HepG2 (cell line): ENCODE measurements at regions not wholly inside any gene's neighbourhood (a gene's known extent, or its start where the extent isn't known, plus 50 kb on each side); places are given as distances from the start of the nearest gene placed in this dataset.
A peak's percentile ranks its signal among the peaks of the same experiment; 100 is the strongest.

Source experiments
- ATF7-NPFF ChIP-seq: sonication (generic); formaldehyde crosslinking; IDR thresholded peaks from 2 replicates; pipeline ENCODE4 v1.8.1; 2023; ENCODE audit warnings: mild to moderate bottlenecking, low read depth, missing genetic modification reagents, moderate library complexity
- BCL6 ChIP-seq: IDR thresholded peaks from 2 replicates; pipeline ENCODE4 v1.6.1; 2016; ENCODE audit warnings: missing genetic modification reagents, missing compliant biosample characterization
- CHCHD3 ChIP-seq: sonication (generic); formaldehyde crosslinking; IDR thresholded peaks from 2 replicates; pipeline ENCODE4 v1.8.0; 2022; ENCODE audit warnings: mild to moderate bottlenecking, missing genetic modification reagents, moderate library complexity
- CREB1 ChIP-seq, 2 experiments: fragments of 450-650 bp in 1 of 2; IDR thresholded peaks; 2 replicates each; pipeline ENCODE4 v1.6.1; 2016 to 2017; ENCODE audit warnings: control low read depth in 1 of 2, mild to moderate bottlenecking in 1 of 2, missing compliant biosample characterization in 1 of 2, missing genetic modification characterization in 1 of 2
- DNMT1 ChIP-seq: sonication (generic); formaldehyde crosslinking; IDR thresholded peaks from 2 replicates; pipeline ENCODE4 v1.5.1; 2020; ENCODE audit warnings: mild to moderate bottlenecking, missing genetic modification reagents
- ISX ChIP-seq: sonication (generic); formaldehyde crosslinking; conservative IDR thresholded peaks from 2 replicates; pipeline ENCODE4 v1.5.0; 2020; ENCODE audit warnings: missing genetic modification reagents
- KDM6A ChIP-seq: IDR thresholded peaks from 2 replicates; pipeline ENCODE4 v1.6.1; 2016; ENCODE audit warnings: low read depth
- MEIS2 ChIP-seq: sonication (generic); formaldehyde crosslinking; IDR thresholded peaks from 2 replicates; pipeline ENCODE4 v1.9.0; 2021; ENCODE audit warnings: mild to moderate bottlenecking, missing genetic modification reagents
- MYNN ChIP-seq: sonication (generic); formaldehyde crosslinking; IDR thresholded peaks from 2 replicates; pipeline ENCODE4 v1.4.0; 2020; ENCODE audit warnings: mild to moderate bottlenecking, low read depth, missing genetic modification reagents
- RARA ChIP-seq: IDR thresholded peaks from 2 replicates; pipeline ENCODE4 v1.6.1; 2016; ENCODE audit warnings: missing genetic modification reagents, missing compliant biosample characterization
- REL ChIP-seq: sonication (generic); formaldehyde crosslinking; conservative IDR thresholded peaks from 2 replicates; pipeline ENCODE4 v1.8.0; 2022; ENCODE audit warnings: mild to moderate bottlenecking, missing genetic modification reagents, moderate library complexity
- SRSF1 ChIP-seq: fragments of 200-400 bp; formaldehyde crosslinking; optimal IDR thresholded peaks from 2 replicates; pipeline ENCODE3; 2017; ENCODE audit warnings: mild to moderate bottlenecking, low read depth, low read length, moderate library complexity
- THAP11 ChIP-seq: IDR thresholded peaks from 2 replicates; pipeline ENCODE4 v1.6.1; 2016; ENCODE audit warnings: missing biosample characterization, missing genetic modification reagents
- ZFP41 ChIP-seq: sonication (generic); formaldehyde crosslinking; IDR thresholded peaks from 2 replicates; pipeline ENCODE4 v1.4.0; 2020; ENCODE audit warnings: mild to moderate bottlenecking, missing genetic modification reagents, borderline replicate concordance
- ZFY ChIP-seq: sonication (generic); formaldehyde crosslinking; IDR thresholded peaks from 2 replicates; pipeline ENCODE4 v1.4.0; 2020; ENCODE audit warnings: missing genetic modification reagents
- ZNF136 ChIP-seq: sonication (generic); formaldehyde crosslinking; IDR thresholded peaks from 2 replicates; pipeline ENCODE4 v1.8.1; 2022; ENCODE audit warnings: low read depth, mild to moderate bottlenecking, moderate library complexity, missing genetic modification reagents
- ZNF205 ChIP-seq: IDR thresholded peaks from 2 replicates; pipeline ENCODE4 v1.6.1; 2018; ENCODE audit warnings: missing biosample characterization, missing genetic modification reagents
- ZNF431 ChIP-seq: sonication (generic); formaldehyde crosslinking; IDR thresholded peaks from 2 replicates; pipeline ENCODE4 v1.9.0; 2022; ENCODE audit warnings: missing genetic modification reagents, low read depth, mild to moderate bottlenecking, borderline replicate concordance
- ZNF547 ChIP-seq: sonication (generic); formaldehyde crosslinking; IDR thresholded peaks from 2 replicates; pipeline ENCODE4 v1.5.1; 2020; ENCODE audit warnings: mild to moderate bottlenecking, missing genetic modification reagents
- ZNF563 ChIP-seq: sonication (generic); formaldehyde crosslinking; IDR thresholded peaks from 2 replicates; pipeline ENCODE4 v1.8.0; 2022; ENCODE audit warnings: mild to moderate bottlenecking, moderate library complexity, missing genetic modification reagents
- ZNF724P ChIP-seq: sonication (generic); formaldehyde crosslinking; IDR thresholded peaks from 2 replicates; pipeline ENCODE4 v1.8.0; 2022; ENCODE audit warnings: missing genetic modification reagents, borderline replicate concordance
- ZNF747 ChIP-seq: sonication (generic); formaldehyde crosslinking; IDR thresholded peaks from 2 replicates; pipeline ENCODE4 v1.8.1; 2023; ENCODE audit warnings: missing genetic modification reagents, mild to moderate bottlenecking, borderline replicate concordance
- ZNF777 ChIP-seq: sonication (generic); formaldehyde crosslinking; IDR thresholded peaks from 2 replicates; pipeline ENCODE4 v1.4.0; 2020; ENCODE audit warnings: missing genetic modification reagents
- TF ChIP-seq, protein P1 (sequence below): sonication (generic); formaldehyde crosslinking; IDR thresholded peaks from 2 replicates; pipeline ENCODE4 v1.5.1; 2020; ENCODE audit warnings: missing genetic modification reagents, mild to moderate bottlenecking, borderline replicate concordance
- TF ChIP-seq, protein P2 (sequence below): sonication (generic); formaldehyde crosslinking; conservative IDR thresholded peaks from 2 replicates; pipeline ENCODE4 v1.8.0; 2022; ENCODE audit warnings: mild to moderate bottlenecking, moderate library complexity, missing genetic modification reagents
- TF ChIP-seq, protein P3 (sequence below): sonication (generic); formaldehyde crosslinking; IDR thresholded peaks from 2 replicates; pipeline ENCODE4 v1.5.1; 2020; ENCODE audit warnings: mild to moderate bottlenecking, missing genetic modification reagents, moderate library complexity

DNA sequence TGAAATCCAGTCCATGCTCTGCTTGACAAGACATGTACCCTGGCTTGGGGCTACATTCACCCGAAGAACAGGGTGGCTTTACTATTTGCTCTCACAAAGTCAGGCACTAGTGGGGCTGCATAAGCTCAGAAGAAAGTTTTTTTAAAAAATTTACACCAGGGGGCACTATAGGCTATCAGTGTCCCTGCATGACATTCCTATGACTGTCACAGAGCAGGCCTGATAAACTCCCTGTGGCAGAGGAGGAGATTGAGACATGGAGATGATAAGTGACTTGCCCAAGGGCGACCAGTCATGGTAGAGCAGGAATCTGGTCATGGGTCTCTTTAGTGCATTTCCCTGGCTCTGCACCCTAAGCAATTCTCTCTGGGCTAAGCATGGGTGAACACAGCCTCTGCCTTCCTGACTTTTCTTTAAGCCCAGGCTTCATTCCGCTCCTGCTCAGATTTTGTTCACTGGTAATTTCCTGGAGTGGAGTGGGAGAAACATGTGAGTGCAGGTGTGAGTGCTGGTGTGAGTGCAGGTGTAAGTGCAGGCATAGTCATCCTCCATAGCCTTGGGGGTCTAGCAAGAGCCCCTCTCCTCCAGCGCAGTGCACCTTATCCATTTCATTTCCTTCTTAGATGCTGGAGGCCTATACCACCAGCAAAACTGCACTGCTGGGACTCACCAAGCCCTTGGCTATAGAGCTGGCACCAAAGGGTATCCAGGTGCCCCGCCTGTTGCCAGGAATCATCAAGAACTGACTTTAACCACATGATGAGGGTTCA lies 91.6 kb downstream of the DHRS2 start (continued):
- TF ChIP-seq ZNF136: 0 out of 2 replicates have a peak, but pooled peaks have one; percentile 33
- TF ChIP-seq ATF7-NPFF (CRISPR knock-in tag): 0 out of 2 replicates have a peak, but pooled peaks have one; percentile 39
- TF ChIP-seq KDM6A (CRISPR knock-in tag): no peak
- TF ChIP-seq MEIS2 (CRISPR knock-in tag): peak; percentile 60; the same call in 1 of the 2 replicates
- TF ChIP-seq ZNF747 (CRISPR knock-in tag): no peak
- no peak for TF ChIP-seq DNMT1
- TF ChIP-seq, protein P1, sequence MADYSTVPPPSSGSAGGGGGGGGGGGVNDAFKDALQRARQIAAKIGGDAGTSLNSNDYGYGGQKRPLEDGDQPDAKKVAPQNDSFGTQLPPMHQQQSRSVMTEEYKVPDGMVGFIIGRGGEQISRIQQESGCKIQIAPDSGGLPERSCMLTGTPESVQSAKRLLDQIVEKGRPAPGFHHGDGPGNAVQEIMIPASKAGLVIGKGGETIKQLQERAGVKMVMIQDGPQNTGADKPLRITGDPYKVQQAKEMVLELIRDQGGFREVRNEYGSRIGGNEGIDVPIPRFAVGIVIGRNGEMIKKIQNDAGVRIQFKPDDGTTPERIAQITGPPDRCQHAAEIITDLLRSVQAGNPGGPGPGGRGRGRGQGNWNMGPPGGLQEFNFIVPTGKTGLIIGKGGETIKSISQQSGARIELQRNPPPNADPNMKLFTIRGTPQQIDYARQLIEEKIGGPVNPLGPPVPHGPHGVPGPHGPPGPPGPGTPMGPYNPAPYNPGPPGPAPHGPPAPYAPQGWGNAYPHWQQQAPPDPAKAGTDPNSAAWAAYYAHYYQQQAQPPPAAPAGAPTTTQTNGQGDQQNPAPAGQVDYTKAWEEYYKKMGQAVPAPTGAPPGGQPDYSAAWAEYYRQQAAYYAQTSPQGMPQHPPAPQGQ (CRISPR knock-in tag): no peak
- no peak for TF ChIP-seq SRSF1
- peak; percentile 21; the same call in 1 of the 2 replicates for TF ChIP-seq BCL6 (CRISPR knock-in tag)
- no peak for TF ChIP-seq ISX
- TF ChIP-seq CREB1 (IDR thresholded peaks at IDR 0.05): peak; percentile 49; the same call in 1 of the 2 replicates
- TF ChIP-seq CREB1 (CRISPR knock-in tag; IDR thresholded peaks at IDR 0.05): no peak
- TF ChIP-seq, protein P2, sequence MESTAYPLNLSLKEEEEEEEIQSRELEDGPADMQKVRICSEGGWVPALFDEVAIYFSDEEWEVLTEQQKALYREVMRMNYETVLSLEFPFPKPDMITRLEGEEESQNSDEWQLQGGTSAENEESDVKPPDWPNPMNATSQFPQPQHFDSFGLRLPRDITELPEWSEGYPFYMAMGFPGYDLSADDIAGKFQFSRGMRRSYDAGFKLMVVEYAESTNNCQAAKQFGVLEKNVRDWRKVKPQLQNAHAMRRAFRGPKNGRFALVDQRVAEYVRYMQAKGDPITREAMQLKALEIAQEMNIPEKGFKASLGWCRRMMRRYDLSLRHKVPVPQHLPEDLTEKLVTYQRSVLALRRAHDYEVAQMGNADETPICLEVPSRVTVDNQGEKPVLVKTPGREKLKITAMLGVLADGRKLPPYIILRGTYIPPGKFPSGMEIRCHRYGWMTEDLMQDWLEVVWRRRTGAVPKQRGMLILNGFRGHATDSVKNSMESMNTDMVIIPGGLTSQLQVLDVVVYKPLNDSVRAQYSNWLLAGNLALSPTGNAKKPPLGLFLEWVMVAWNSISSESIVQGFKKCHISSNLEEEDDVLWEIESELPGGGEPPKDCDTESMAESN (CRISPR knock-in tag): 0 out of 2 replicates have a peak, but pooled peaks have one; percentile 64
- TF ChIP-seq REL (CRISPR knock-in tag): no peak
- 0 out of 2 replicates have a peak, but pooled peaks have one; percentile 26 for TF ChIP-seq ZFP41 (CRISPR knock-in tag)
- peak; percentile 28; the same call in 1 of the 2 replicates for TF ChIP-seq ZNF547 (CRISPR knock-in tag)
- peak; percentile 27; the same call in 1 of the 2 replicates for TF ChIP-seq ZFY (CRISPR knock-in tag)
- no peak for TF ChIP-seq ZNF431 (CRISPR knock-in tag)
- peak; percentile 24; the same call in 1 of the 2 replicates for TF ChIP-seq RARA (CRISPR knock-in tag)
- peak; percentile 51; the same call in 1 of the 2 replicates for TF ChIP-seq CHCHD3
- TF ChIP-seq ZNF563 (CRISPR knock-in tag): no peak
- TF ChIP-seq ZNF777 (CRISPR knock-in tag): no peak
- TF ChIP-seq, protein P3, sequence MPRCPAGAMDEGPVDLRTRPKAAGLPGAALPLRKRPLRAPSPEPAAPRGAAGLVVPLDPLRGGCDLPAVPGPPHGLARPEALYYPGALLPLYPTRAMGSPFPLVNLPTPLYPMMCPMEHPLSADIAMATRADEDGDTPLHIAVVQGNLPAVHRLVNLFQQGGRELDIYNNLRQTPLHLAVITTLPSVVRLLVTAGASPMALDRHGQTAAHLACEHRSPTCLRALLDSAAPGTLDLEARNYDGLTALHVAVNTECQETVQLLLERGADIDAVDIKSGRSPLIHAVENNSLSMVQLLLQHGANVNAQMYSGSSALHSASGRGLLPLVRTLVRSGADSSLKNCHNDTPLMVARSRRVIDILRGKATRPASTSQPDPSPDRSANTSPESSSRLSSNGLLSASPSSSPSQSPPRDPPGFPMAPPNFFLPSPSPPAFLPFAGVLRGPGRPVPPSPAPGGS (CRISPR knock-in tag): peak; percentile 15; the same call in 1 of the 2 replicates
- peak; percentile 32; the same call in 1 of the 2 replicates for TF ChIP-seq THAP11 (CRISPR knock-in tag)
- peak; percentile 79; the same call in 1 of the 2 replicates for TF ChIP-seq ZNF724P (CRISPR knock-in tag)
- TF ChIP-seq ZNF205 (CRISPR knock-in tag): 0 out of 2 replicates have a peak, but pooled peaks have one; percentile 38
- TF ChIP-seq MYNN (CRISPR knock-in tag): no peak
